MM.1S (cell line): ENCODE measurements at regions not wholly inside any gene's neighbourhood (a gene's known extent, or its start where the extent isn't known, plus 50 kb on each side); places are given as distances from the start of the nearest gene placed in this dataset.

Source experiments
- EZH2 ChIP-seq: fragments of 300-600 bp; sonication (generic); optimal IDR thresholded peaks from 2 replicates; pipeline ENCODE3; 2017; ENCODE audit warnings: low read depth, mild to moderate bottlenecking, antibody characterized with exemption, low read length, mixed read lengths
- TF ChIP-seq, protein P1 (sequence below): fragments of 300-600 bp; sonication (generic); IDR thresholded peaks from 2 replicates; pipeline ENCODE4 v1.5.1; 2016; ENCODE audit warnings: antibody characterized with exemption, low read length, mixed read lengths

DNA sequence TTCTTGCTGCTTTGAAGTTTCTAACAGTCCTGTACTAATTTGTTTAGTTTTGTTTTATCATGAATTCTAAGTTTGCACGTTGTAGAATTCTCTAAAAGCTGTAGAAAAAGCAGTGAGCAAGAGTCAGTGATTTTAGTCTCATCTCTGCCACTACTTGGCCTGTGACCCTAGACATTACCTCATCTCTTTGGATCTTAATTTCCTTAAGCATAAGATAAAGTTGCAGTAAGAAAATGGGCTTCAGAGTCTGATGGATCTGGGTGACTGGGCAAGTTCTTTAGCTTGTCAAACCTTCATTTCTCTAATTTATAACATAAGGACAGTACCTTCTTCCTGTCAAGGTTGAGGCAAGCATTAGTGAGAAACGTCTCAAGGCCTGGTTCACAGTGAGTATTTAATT is 247.9 kb downstream of the DMRT2 start:
- TF ChIP-seq, protein P1, sequence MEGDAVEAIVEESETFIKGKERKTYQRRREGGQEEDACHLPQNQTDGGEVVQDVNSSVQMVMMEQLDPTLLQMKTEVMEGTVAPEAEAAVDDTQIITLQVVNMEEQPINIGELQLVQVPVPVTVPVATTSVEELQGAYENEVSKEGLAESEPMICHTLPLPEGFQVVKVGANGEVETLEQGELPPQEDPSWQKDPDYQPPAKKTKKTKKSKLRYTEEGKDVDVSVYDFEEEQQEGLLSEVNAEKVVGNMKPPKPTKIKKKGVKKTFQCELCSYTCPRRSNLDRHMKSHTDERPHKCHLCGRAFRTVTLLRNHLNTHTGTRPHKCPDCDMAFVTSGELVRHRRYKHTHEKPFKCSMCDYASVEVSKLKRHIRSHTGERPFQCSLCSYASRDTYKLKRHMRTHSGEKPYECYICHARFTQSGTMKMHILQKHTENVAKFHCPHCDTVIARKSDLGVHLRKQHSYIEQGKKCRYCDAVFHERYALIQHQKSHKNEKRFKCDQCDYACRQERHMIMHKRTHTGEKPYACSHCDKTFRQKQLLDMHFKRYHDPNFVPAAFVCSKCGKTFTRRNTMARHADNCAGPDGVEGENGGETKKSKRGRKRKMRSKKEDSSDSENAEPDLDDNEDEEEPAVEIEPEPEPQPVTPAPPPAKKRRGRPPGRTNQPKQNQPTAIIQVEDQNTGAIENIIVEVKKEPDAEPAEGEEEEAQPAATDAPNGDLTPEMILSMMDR, result no peak
- no peak for TF ChIP-seq EZH2
